Activated T-helper 1 cell treated with anti-CD3 and anti-CD28 coated beads, Interleukin-12 subunit alpha, Interleukin-12 subunit beta, Interleukin-2, Interleukin-4 antibody, amounts not matched to agents 30 ng/mL and 10 ng/mL and 1 ng/mL, durations not matched to agents 14 hours and 24 hours and 36 hours (primary cell): ENCODE measurements at regions not wholly inside any gene's neighbourhood (a gene's known extent, or its start where the extent isn't known, plus 50 kb on each side); places are given as distances from the start of the nearest gene placed in this dataset.

Experiments used
- DNase-seq: peaks from one replicate; pipeline ENCODE4 v3.0.0; 2021; ENCODE audit warnings: low spot score
- H3K27ac Mint-ChIP-seq: one replicate; pipeline ENCODE4 v1.8.0; 2021; ENCODE audit warnings: mild to moderate bottlenecking, mixed read lengths
- H3K27me3 Mint-ChIP-seq: one replicate; pipeline ENCODE4 v1.8.0; 2022; ENCODE audit warnings: mild to moderate bottlenecking, moderate library complexity, mixed read lengths; ENCODE audit not compliant: insufficient read depth
- H3K36me3 Mint-ChIP-seq: one replicate; pipeline ENCODE4 v1.8.0; 2021; ENCODE audit warnings: low read depth, mixed read lengths
- H3K4me1 Mint-ChIP-seq: one replicate; pipeline ENCODE4 v1.8.0; 2021; ENCODE audit warnings: low read depth, mixed read lengths
- H3K4me3 Mint-ChIP-seq: one replicate; pipeline ENCODE4 v1.8.0; 2021; ENCODE audit warnings: mild to moderate bottlenecking, moderate library complexity, mixed read lengths
- H3K9me3 Mint-ChIP-seq: one replicate; pipeline ENCODE4 v1.8.0; 2021; ENCODE audit warnings: mixed read lengths
- intact Hi-C: fragments of 100-400 bp; cut with micrococcal nuclease; formaldehyde crosslinking; loops from one replicate; pipeline ENCODE4 v1.15.1; 2024

DNA sequence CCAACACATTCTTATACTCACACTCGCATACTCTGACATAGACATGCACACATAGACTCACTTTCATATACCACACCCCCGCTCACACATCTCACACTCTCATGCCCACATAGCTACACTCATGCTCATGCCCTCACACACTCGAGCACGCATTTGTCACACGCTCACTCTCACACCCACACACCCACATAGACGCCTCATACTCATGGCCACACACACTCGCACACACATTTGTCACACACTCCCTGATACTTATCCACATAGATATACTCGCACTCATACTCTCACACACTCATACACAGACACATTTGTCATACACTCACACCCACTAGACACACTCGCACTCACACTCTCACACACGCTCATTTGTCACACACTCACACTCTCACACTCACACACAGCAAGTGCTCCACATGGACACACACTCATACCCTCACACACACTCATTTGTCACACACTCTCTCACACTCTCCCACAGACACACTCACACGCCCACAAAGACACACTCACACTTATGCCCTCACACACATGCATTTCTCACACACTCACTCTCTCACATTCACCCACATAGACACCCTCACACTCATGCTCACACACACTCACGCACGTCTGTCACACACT lies 50.9 kb downstream of the TNP1 start:
- Mint-ChIP-seq H3K4me1 (no peaks in the 10 kb centered on the region), H3K9me3 (no peaks in the 10 kb centered on the region), H3K4me3 (no peak overlapping the region), H3K27ac (no peak overlapping the region), H3K27me3 (peaks cover 4% of the 10 kb centered on the region), H3K36me3 (no peaks in the 10 kb centered on the region)
- intact Hi-C loops, result no loop called here
- DNase-seq, result no peak

DNA sequence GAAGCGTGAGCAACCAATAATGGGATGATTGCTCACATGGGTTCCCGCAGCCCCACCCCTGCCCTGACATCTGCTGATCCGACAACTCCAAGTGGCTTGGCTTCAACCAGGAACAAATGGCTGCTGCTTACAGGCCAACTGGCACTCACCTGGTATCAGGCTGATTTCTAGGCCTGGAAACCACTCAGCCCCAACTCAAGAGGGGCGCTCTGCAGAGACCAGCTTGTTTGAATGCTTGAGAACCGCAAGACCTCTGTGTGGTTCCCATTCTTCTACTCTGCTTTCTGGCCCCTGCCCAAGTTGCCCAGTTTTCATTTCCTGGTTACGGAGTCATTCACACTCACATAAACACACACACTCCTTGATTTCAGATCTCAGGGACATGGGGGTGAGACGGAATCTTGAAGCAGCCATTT lies 52.0 kb downstream of the TNP1 start:
- intact Hi-C loops, result no loop called here
- H3K4me3 Mint-ChIP-seq, result no peak overlapping the region

DNA sequence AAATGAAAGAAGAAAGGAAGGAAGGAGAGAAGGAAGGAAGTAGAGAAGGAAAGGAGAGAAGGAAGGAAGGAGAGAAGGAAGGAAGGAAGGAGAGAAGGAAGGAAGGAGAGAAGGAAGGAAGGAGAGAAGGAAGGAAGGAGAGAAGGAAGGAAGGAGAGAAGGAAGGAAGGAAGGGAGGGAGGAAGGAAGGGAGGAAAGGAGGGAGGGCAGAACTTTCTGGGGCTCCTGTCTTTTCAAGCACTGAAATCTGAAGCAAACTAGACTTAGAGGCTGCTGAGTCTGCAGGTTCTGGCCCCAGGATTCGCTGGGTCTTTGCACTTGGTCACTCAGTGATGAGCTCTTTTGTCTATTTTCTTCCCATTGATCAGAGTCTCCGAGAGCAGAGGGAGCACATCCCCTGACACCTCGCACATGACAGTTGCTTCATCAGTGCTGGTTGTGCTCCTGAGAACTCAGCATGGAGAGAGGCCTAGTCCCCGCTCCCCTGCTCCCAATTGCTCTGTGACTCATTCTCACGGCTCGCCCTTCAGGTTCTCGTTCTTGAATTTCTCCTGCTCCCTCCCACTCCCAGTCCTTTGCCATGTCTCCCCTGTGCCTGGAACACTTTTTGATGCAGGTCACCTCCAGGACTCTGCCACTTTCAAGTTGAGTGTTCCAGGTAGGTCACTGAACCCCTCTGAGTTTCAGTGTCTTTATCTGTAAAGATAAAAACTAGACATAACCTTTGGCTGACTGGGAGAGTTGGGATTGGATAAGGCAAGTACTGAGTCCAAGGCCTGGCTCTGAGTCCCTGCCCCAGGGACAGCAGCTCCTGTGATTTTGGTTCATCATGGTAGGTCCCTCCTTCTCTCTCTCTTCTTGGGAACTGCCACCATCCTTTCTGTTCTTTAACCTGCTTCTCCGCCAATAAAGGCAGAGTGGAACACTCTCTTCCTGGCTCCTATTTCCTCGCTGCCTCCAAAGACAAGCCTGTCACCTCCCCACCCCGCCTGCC lies 55.2 kb downstream of the TNP1 start:
- H3K27me3 Mint-ChIP-seq, result peaks cover 5% of the 10 kb centered on the region
- H3K27ac Mint-ChIP-seq, result no peak overlapping the region
- no peak overlapping the region for H3K4me3 Mint-ChIP-seq
- DNase-seq, result no peak
- intact Hi-C loops, result no loop called here
- no peaks in the 10 kb centered on the region for H3K4me1 Mint-ChIP-seq
- no peaks in the 10 kb centered on the region for H3K36me3 Mint-ChIP-seq
- H3K9me3 Mint-ChIP-seq, result no peaks in the 10 kb centered on the region

More for the DNA sequence above, 52.0 kb downstream of the TNP1 start:
- Mint-ChIP-seq H3K27me3 (peaks cover 3% of the 10 kb centered on the region), H3K4me1 (no peaks in the 10 kb centered on the region), H3K27ac (no peak overlapping the region), H3K9me3 (no peaks in the 10 kb centered on the region), H3K36me3 (no peaks in the 10 kb centered on the region)
- no peak for DNase-seq

- Mint-ChIP-seq H3K4me3 (no peak overlapping the region), H3K27me3 (peaks cover 5% of the 10 kb centered on the region), H3K4me1 (no peaks in the 10 kb centered on the region), H3K27ac (no peak overlapping the region), H3K36me3 (no peaks in the 10 kb centered on the region), H3K9me3 (no peaks in the 10 kb centered on the region)
- intact Hi-C loops, result no loop called here
- DNase-seq, result no peak
Measured at GRCh38 chr2:216803791-216804190, 56.1 kb downstream of the TNP1 start.

- H3K27me3 Mint-ChIP-seq, result peaks cover 5% of the 10 kb centered on the region
- no peak for DNase-seq
- intact Hi-C loops, result no loop called here
- H3K4me3 Mint-ChIP-seq, result no peak overlapping the region
- no peaks in the 10 kb centered on the region for H3K4me1 Mint-ChIP-seq
- H3K9me3 Mint-ChIP-seq, result no peaks in the 10 kb centered on the region
- H3K36me3 Mint-ChIP-seq, result no peaks in the 10 kb centered on the region
- no peak overlapping the region for H3K27ac Mint-ChIP-seq
Measured at GRCh38 chr2:216802516-216803215, 57.2 kb downstream of the TNP1 start.

GRCh38 chr2:216800836-216801235 lies 59.0 kb downstream of the TNP1 start:
- no peak for DNase-seq
- no peaks in the 10 kb centered on the region for H3K9me3 Mint-ChIP-seq
- peaks cover 5% of the 10 kb centered on the region for H3K27me3 Mint-ChIP-seq
- H3K36me3 Mint-ChIP-seq, result no peaks in the 10 kb centered on the region
- H3K27ac Mint-ChIP-seq, result no peak overlapping the region
- no peak overlapping the region for H3K4me3 Mint-ChIP-seq
- intact Hi-C loops, result no loop called here
- no peaks in the 10 kb centered on the region for H3K4me1 Mint-ChIP-seq

- Mint-ChIP-seq H3K36me3 (no peaks in the 10 kb centered on the region), H3K27me3 (peaks cover 5% of the 10 kb centered on the region), H3K9me3 (no peaks in the 10 kb centered on the region), H3K4me1 (no peaks in the 10 kb centered on the region), H3K27ac (no peak overlapping the region), H3K4me3 (no peak overlapping the region)
- no peak for DNase-seq
- intact Hi-C loops, result no loop called here
Measured at GRCh38 chr2:216799873-216800431, 59.9 kb downstream of the TNP1 start.

- H3K36me3 Mint-ChIP-seq, result no peaks in the 10 kb centered on the region
- DNase-seq, result no peak
- H3K27ac Mint-ChIP-seq, result no peak overlapping the region
- intact Hi-C loops, result no loop called here
- no peaks in the 10 kb centered on the region for H3K9me3 Mint-ChIP-seq
- no peaks in the 10 kb centered on the region for H3K4me1 Mint-ChIP-seq
- H3K4me3 Mint-ChIP-seq, result no peak overlapping the region
- H3K27me3 Mint-ChIP-seq, result peaks cover 6% of the 10 kb centered on the region
Measured at GRCh38 chr2:216796115-216796840, 63.6 kb downstream of the TNP1 start.

GRCh38 chr2:216793386-216793785 lies 66.5 kb downstream of the TNP1 start:
- peaks cover 4% of the 10 kb centered on the region for H3K27me3 Mint-ChIP-seq
- DNase-seq, result no peak
- H3K27ac Mint-ChIP-seq, result no peak overlapping the region
- H3K36me3 Mint-ChIP-seq, result no peaks in the 10 kb centered on the region
- H3K4me3 Mint-ChIP-seq, result no peak overlapping the region
- intact Hi-C loops, result no loop called here
- no peaks in the 10 kb centered on the region for H3K4me1 Mint-ChIP-seq
- H3K9me3 Mint-ChIP-seq, result no peaks in the 10 kb centered on the region

- Mint-ChIP-seq H3K9me3 (no peaks in the 10 kb centered on the region), H3K4me3 (no peak overlapping the region), H3K4me1 (no peaks in the 10 kb centered on the region), H3K36me3 (no peaks in the 10 kb centered on the region), H3K27me3 (peaks cover 4% of the 10 kb centered on the region), H3K27ac (no peak overlapping the region)
- intact Hi-C loops, result no loop called here
- DNase-seq, result no peak
Measured at GRCh38 chr2:216792222-216793021, 67.4 kb downstream of the TNP1 start.

GRCh38 chr2:216791303-216791702 lies 68.6 kb downstream of the TNP1 start:
- intact Hi-C loops, result no loop called here

DNA sequence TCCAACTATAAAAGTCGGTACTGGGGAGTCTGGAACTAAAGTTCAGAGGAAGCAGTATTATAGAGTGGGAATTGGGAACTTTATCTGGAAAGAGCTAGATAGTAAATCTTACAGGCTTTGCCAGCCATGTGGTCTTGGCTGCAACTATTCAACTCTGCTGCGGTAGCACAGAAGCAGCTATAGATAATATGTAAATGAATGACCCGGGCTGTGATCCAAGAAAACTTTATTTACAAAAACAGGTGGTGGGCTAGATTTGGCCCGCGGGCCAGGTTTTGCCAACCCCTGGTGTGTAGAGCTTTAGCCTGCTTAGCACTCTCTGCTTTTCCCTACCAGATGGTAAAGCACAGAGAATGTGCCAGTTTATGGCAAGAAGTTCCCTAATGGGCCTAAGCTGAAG lies 70.8 kb downstream of the TNP1 start:
- H3K27me3 Mint-ChIP-seq, result peaks cover 4% of the 10 kb centered on the region
- H3K36me3 Mint-ChIP-seq, result no peaks in the 10 kb centered on the region
- H3K4me3 Mint-ChIP-seq, result no peak overlapping the region
- DNase-seq, result no peak
- H3K27ac Mint-ChIP-seq, result no peak overlapping the region
- intact Hi-C loops, result no loop called here
- H3K9me3 Mint-ChIP-seq, result no peaks in the 10 kb centered on the region
- H3K4me1 Mint-ChIP-seq, result no peaks in the 10 kb centered on the region

More at GRCh38 chr2:216791303-216791702, 68.6 kb downstream of the TNP1 start:
- no peak overlapping the region for H3K4me3 Mint-ChIP-seq
- H3K27me3 Mint-ChIP-seq, result peaks cover 4% of the 10 kb centered on the region
- H3K4me1 Mint-ChIP-seq, result no peaks in the 10 kb centered on the region
- H3K36me3 Mint-ChIP-seq, result no peaks in the 10 kb centered on the region
- H3K9me3 Mint-ChIP-seq, result no peaks in the 10 kb centered on the region
- no peak overlapping the region for H3K27ac Mint-ChIP-seq
- DNase-seq, result no peak
